Anterior cingulate cortex (tissue), 58 donors: ENCODE measurements at regions not wholly inside any gene's neighbourhood (a gene's known extent, or its start where the extent isn't known, plus 50 kb on each side); places are given as distances from the start of the nearest gene placed in this dataset.

Experiments
- DNase-seq, 58 donors: peaks; one replicate each; lab custom pipeline; 2025; lab: John Stamatoyannopoulos, UW

GRCh38 chr5:148708854-148709253 lies 54.5 kb upstream of the HTR4 start:
- no peak for DNase-seq

DNA sequence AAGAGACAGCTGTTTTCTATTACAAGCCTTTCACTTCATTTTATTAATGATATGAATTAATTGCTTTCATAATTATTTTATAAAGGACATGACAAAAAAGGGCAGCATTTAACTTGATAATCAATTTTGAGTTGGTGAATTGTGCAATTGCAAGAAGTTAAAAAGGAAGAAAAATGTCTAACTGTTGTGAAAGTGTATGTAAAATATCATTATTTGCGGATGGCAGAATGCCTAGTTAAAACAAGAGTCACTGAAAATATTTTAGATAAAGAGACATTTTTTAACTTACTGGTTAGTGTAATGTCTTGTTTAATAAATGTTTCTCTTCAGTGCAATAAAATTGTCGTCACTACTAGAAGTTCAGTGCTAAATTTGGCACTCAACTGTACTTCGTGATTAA lies 57.6 kb upstream of the HTR4 start:
- no peak for DNase-seq

- no peak for DNase-seq
These were observed 59.6 kb upstream of the HTR4 start for GRCh38 chr5:148713735-148714508.

DNA sequence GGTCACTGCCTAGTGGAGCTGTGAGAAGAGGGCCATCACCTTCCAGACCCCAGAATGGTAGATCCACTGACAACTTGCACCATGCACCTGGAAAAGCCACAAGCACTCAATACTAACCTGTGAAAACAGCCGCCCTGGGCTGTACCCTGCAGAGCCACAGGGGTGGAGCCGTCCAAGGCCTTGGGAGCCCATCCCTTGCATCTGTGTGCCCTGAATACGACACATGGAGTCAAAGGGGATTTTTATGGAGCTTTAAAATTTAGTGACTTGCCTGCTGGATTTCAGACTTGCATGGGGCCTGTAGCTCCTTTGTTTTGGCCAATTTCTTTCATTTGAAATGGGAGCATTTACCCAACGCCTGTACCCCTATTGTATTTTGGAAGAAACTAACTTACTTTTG lies 62.4 kb upstream of the HTR4 start:
- no peak for DNase-seq

GRCh38 chr5:148717668-148718067 lies 63.3 kb upstream of the HTR4 start:
- no peak for DNase-seq

- DNase-seq = no peak
These were observed 65.3 kb upstream of the HTR4 start for GRCh38 chr5:148719605-148720004.

DNA sequence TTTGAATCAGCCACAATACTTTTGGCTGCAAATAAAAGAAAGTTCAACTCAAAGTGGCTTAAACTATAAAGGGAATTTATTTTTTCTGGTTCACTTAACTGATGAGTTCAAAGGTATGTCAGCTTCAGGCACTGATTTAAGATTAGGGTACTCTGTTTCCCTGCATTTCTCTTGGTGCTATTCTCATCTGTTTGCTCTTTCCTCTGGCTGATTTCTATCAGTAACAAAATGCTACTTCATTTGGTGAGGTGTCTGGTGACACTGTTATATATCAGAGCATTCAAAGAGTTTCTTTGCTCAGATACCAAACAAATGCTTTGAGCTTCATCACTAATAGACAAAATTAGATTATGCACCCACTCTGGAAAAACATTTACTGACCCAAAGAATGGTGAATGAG lies 65.9 kb upstream of the HTR4 start:
- DNase-seq = no peak

DNA sequence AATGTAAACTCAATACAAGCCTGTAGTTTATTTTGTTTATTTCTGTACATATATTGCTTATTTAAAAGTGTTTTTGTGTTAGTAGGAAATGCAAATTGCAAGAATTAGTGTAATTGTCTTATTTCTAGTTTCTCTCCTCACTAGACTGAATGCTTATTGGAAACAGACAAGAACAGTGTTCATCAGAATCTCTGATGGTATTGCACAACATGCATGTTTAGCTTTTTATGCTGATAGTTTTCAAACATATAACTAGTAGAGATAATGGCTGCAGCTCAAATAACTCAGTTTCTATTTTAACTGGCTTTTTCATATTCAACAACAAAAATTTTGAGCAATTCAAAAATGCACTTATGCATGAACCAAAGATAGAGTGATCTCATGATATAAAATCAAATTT lies 68.8 kb upstream of the HTR4 start:
- no peak for DNase-seq

- no peak for DNase-seq
These were observed 71.3 kb upstream of the HTR4 start for GRCh38 chr5:148725675-148726074.

DNA sequence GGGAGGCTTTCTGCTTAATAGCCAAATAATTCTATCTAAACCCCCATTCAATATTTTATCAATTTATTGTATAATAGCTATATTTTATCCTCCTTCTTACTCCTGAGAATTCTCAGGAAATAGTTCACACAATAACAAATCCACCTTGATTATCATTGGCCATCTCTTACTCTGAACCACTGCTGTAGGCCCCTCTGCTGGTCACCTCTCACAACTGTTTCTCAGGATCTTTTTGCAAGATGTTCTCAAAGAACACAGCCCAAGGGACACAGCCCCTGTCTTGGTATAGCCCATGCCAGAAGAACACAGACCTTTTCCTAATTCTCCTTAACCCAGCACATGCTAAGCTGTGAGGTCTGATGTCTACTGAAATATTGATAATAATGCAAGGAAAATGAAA lies 74.9 kb upstream of the HTR4 start:
- DNase-seq = peak in 1 of 58 donors; percentile 39

GRCh38 chr5:148730270-148730669 lies 75.9 kb upstream of the HTR4 start:
- no peak for DNase-seq

GRCh38 chr5:148730942-148731898 lies 76.9 kb upstream of the HTR4 start:
- DNase-seq = peak in 47 of 58 donors; percentile 2 to 83 (median 41)

GRCh38 chr5:148732692-148733091 lies 78.4 kb upstream of the HTR4 start:
- DNase-seq = no peak

DNA sequence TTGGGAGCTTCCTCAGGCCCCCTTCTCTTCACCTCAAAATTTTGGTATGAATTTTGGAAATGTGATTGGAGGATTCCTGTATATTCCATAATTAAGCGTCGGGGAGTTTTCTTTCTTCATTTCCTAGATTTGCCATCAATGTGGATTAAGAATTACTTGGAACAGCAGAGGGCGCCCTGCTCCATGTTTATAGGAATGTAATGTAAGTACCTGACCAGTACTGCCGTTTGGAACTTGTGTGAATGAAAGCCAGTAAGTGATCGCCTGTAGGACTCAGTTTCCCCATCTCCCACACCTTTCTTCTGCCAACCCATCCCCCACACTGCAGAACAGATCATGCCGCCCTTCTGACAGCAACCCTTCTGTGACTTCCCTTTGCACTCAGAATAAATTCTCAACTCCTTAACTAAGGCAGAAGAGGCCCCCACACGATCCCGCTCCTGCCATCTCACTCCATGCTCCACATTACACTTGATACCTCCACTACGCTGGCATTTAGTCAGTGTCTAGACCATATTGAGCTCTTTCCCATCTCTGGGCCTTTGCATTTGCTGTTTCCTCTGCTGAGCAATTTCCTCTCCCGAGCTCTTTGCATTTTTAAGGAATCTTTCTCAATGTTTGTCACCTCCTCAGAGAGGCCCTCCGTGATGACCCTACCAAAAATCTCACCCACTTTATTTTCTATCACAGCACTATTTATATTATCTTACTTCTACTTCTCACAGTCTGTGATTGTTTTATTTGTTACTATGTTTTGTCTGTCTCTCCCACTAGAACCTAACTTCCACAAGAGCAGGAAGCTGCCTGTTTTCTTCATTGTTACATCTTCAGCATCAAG lies 79.5 kb upstream of the HTR4 start:
- peak in 53 of 58 donors; percentile 3 to 88 (median 41) for DNase-seq

- DNase-seq = no peak
These were observed 80.2 kb upstream of the HTR4 start for GRCh38 chr5:148734518-148734917.

GRCh38 chr5:148735301-148735835 lies 81.0 kb upstream of the HTR4 start:
- DNase-seq = no peak

DNA sequence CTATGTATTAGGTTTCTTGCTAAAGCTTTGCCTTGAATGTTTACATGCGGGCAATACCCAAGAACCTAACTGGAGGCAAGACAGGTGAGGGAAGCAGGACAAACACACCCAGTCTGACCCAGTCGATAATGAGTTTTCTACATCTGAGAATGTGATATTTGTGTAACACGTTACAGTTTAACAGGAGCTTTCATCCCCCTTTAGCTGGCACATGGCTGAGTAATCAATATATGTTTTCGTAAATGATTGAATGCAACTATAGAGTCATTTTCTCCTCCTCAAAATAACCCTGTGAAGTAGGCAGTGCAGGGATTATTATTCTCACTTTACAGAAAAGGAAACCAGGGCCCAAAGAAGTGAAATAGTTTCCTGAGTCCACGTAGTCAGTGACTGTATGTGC lies 84.7 kb upstream of the HTR4 start:
- no peak for DNase-seq

DNA sequence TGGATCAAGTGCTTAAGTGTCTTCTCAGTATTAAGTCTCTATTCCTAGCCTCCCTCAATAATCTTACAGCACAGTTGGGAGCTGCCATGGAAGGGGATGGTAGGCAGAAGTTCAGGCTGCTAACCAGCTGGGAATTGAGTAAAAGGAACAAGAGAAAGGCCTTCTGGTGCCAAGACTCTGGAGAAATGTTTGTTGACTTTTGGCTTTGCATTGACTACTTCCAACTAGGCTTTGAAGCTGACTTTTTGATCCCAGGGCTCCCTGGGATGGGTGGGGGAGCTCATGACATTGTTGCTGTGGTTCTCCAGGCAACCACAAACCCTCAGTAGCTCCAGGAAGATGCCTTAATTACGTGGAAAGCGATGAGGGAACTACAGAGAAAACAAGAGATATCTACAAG lies 85.2 kb upstream of the HTR4 start:
- no peak for DNase-seq

DNA sequence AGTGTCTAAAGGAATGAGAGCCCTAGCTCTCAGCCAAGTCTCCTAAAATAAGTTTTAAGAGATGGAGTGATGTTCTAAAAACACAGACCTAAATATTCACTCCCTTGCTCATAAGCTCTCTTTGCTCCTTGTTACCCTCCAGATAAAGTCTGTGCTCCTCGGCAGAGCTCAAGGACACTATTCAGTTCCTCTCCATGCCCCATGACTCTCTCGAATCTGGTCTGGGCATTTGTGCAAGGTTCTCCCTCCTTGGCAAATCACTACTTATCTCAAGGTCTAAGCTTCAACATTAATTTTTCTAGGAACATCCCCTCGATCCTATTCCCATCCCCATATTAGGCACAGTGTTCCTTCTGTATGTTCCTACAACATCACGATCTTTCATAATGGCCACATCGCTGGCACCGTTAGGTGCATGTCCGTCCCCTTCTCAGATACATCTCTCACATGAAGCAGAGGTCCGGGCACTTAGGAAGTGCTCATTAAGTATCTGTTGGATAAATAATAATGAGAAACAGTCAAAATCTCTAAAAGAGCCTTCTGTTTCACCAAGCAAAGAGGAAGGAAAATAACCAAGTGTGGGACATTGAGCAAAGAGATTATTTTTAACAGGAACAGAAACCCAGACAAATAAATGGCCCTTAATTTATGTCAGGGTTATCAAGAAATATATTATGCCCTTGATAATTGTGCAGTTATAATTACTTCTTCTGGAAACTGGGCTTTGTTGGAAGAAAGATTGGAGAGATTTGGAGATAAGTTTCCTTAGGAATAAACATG lies 85.9 kb upstream of the HTR4 start:
- DNase-seq = no peak
